ENCODE measurements at regions not wholly inside any gene's neighbourhood (a gene's known extent, or its start where the extent isn't known, plus 50 kb on each side); places are given as distances from the start of the nearest gene placed in this dataset.

DNA sequence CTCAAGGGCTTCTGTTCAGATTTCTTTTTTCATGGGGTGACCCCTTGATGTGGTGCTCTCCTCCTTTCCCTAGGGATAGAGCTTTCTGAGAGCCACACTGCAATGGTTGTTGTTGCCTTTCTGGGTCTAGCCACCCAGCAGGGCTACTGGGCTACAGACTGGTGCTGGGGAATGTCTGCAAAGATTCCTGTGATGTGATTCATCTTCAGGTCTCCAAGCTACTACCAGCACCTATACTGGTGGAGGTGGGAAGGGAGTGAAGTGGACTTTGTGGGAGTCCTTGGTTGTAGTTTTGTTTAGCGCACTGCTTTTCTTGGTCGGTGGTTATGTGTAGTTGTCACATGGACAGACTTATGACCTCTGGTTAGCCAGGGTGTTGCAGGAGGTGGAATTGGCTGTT, 392.3 kb upstream of the CNTN6 start:
- Histone ChIP-seq H4K20me1 (ENCODE audit: insufficient read depth) (no peaks in the 10 kb centered on the region), H3K9me3 (no peaks in the 10 kb centered on the region), H3K27me3 (ENCODE audit: insufficient read depth) (no peaks in the 10 kb centered on the region), H3K4me3 (ENCODE audit: low read depth in 2 of 2, low read length in 1 of 2) (no peak overlapping the region), H3F3A (replicated peaks; ENCODE audit: insufficient read depth) (no peaks in the 10 kb centered on the region), H3K9me2 (no peaks in the 10 kb centered on the region), H3K9ac (no peak overlapping the region), H3K79me2 (ENCODE audit: insufficient read depth) (no peaks in the 10 kb centered on the region), H3K4me1 (ENCODE audit: control insufficient read depth in 1 of 2, insufficient read depth in 2 of 2, low read depth in 1 of 2, low read length in 1 of 2) (no peaks in the 10 kb centered on the region), H2AFZ (ENCODE audit: low read depth) (no peak overlapping the region), H3K27ac (ENCODE audit: low read depth in 2 of 2, low read length in 1 of 2) (no peak overlapping the region), H3K4me2 (no peak overlapping the region), H3K36me3 (replicated peaks in 1 of 2; ENCODE audit: control insufficient read depth in 1 of 2, insufficient read depth in 2 of 2, low read length in 1 of 2) (no peaks in the 10 kb centered on the region)
- no peak for DNase-seq
- 59% methylated on average over 2 of the region's 2 CpGs for WGBS (ENCODE audit: low lambda C conversion rate)
- POLR2A ChIA-PET: no interaction called here
- TF ChIP-seq, protein P1, sequence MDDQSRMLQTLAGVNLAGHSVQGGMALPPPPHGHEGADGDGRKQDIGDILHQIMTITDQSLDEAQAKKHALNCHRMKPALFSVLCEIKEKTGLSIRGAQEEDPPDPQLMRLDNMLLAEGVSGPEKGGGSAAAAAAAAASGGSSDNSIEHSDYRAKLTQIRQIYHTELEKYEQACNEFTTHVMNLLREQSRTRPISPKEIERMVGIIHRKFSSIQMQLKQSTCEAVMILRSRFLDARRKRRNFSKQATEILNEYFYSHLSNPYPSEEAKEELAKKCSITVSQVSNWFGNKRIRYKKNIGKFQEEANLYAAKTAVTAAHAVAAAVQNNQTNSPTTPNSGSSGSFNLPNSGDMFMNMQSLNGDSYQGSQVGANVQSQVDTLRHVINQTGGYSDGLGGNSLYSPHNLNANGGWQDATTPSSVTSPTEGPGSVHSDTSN (IDR thresholded peaks at IDR 0.05): no peak
- TF ChIP-seq, protein P2, sequence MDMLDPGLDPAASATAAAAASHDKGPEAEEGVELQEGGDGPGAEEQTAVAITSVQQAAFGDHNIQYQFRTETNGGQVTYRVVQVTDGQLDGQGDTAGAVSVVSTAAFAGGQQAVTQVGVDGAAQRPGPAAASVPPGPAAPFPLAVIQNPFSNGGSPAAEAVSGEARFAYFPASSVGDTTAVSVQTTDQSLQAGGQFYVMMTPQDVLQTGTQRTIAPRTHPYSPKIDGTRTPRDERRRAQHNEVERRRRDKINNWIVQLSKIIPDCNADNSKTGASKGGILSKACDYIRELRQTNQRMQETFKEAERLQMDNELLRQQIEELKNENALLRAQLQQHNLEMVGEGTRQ (IDR thresholded peaks at IDR 0.05; ENCODE audit: borderline replicate concordance, low read depth, low read length): no peak
- no peak for TF ChIP-seq YY1 (IDR thresholded peaks at IDR 0.05; ENCODE audit: low read depth)
- no peak for TF ChIP-seq RAD21 (IDR thresholded peaks at IDR 0.05; ENCODE audit: low read length)
- TF ChIP-seq CHD2 (IDR thresholded peaks at IDR 0.05; ENCODE audit: low read length, partially characterized antibody): no peak
- TF ChIP-seq, protein P3, sequence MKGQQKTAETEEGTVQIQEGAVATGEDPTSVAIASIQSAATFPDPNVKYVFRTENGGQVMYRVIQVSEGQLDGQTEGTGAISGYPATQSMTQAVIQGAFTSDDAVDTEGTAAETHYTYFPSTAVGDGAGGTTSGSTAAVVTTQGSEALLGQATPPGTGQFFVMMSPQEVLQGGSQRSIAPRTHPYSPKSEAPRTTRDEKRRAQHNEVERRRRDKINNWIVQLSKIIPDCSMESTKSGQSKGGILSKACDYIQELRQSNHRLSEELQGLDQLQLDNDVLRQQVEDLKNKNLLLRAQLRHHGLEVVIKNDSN (IDR thresholded peaks at IDR 0.05; ENCODE audit: borderline replicate concordance, low read depth): no peak
- no peak for TF ChIP-seq RXRA (IDR thresholded peaks at IDR 0.05; ENCODE audit: borderline replicate concordance, low read depth)
- TF ChIP-seq RCOR1 (IDR thresholded peaks at IDR 0.05; ENCODE audit: low read length): no peak
- CTCF ChIA-PET: interaction anchor here (0.7 kb wide), 1 partner anchor 46 kb away, joined by 3 read pairs; no protein-coding TSS in a partner anchor

DNA sequence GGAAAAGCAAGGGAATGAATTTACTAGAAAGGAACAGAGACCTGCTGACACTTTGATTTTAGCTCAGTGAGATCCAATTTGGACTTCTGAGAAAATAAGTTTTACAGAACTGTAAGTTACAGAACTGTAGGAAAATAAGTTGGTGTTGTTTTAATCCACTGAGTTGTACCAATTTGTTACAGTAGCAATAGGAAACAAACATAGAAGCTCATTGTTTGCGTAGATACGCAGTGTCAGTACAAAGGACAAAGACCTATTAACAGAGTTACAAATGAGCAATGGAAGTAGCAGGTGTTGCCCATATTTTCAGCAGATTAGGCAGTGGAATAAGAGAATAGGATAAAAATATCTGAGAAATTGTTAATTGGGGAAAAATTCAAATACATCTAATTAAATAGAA, 385.8 kb upstream of the CNTN6 start:
- POLR2A ChIA-PET: no interaction called here
- no peaks in the 10 kb centered on the region for H3K9me3 ChIP-seq
- H3K4me3 ChIP-seq (ENCODE audit: low read depth in 2 of 2, low read length in 1 of 2): no peak overlapping the region
- CTCF ChIA-PET: no interaction called here
- WGBS (ENCODE audit: low lambda C conversion rate): 4% methylated on average over 2 of the region's 2 CpGs
- no peaks in the 10 kb centered on the region for H3K27me3 ChIP-seq (ENCODE audit: insufficient read depth)
- H2AFZ ChIP-seq (ENCODE audit: low read depth): no peak overlapping the region
- no peaks in the 10 kb centered on the region for H3K36me3 ChIP-seq (replicated peaks in 1 of 2; ENCODE audit: control insufficient read depth in 1 of 2, insufficient read depth in 2 of 2, low read length in 1 of 2)
- H3K9ac ChIP-seq: no peak overlapping the region
- H3K79me2 ChIP-seq (ENCODE audit: insufficient read depth): no peaks in the 10 kb centered on the region
- no peaks in the 10 kb centered on the region for H3K4me1 ChIP-seq (ENCODE audit: control insufficient read depth in 1 of 2, insufficient read depth in 2 of 2, low read depth in 1 of 2, low read length in 1 of 2)
- H3K4me2 ChIP-seq: no peak overlapping the region
- TF ChIP-seq GABPA (IDR thresholded peaks at IDR 0.05; ENCODE audit: low read depth): no peak
- TF ChIP-seq, protein P3 (IDR thresholded peaks at IDR 0.05; ENCODE audit: borderline replicate concordance, low read depth): no peak
- TF ChIP-seq FOXM1 (IDR thresholded peaks at IDR 0.05; ENCODE audit: low read depth): no peak
- TF ChIP-seq, protein P2 (IDR thresholded peaks at IDR 0.05; ENCODE audit: borderline replicate concordance, low read depth, low read length): no peak
- no peak for TF ChIP-seq EZH2phosphoT487 (IDR thresholded peaks at IDR 0.05; ENCODE audit: borderline replicate concordance, low read depth)
- TF ChIP-seq SIN3A (IDR thresholded peaks at IDR 0.05; ENCODE audit: borderline replicate concordance, low read depth, low read length): no peak
- TF ChIP-seq TAF1 (IDR thresholded peaks at IDR 0.05; ENCODE audit: borderline replicate concordance, low read depth, low read length): no peak
- no peaks in the 10 kb centered on the region for H3F3A ChIP-seq (replicated peaks; ENCODE audit: insufficient read depth)
- no peaks in the 10 kb centered on the region for H4K20me1 ChIP-seq (ENCODE audit: insufficient read depth)
- H3K9me2 ChIP-seq: no peaks in the 10 kb centered on the region
- no peak overlapping the region for H3K27ac ChIP-seq (ENCODE audit: low read depth in 2 of 2, low read length in 1 of 2)
- DNase-seq: no peak
